Stimulated activated CD8-positive, alpha-beta memory T cell treated with anti-CD3 and anti-CD28 coated beads, Interleukin-2, amount 100 ng/mL, for 48 hours (primary cell): ENCODE measurements at regions not wholly inside any gene's neighbourhood (a gene's known extent, or its start where the extent isn't known, plus 50 kb on each side); places are given as distances from the start of the nearest gene placed in this dataset.
A peak's percentile ranks its signal among the peaks of the same experiment; 100 is the strongest.

Experiments
- DNase-seq, 2 donors: peaks; one replicate each; pipeline ENCODE4 v3.0.0-alpha.2; 2020; ENCODE audit warnings: low read depth in 2 of 2

GRCh38 chr2:136404925-136405324, 287.0 kb upstream of the CXCR4 start:
- DNase-seq = no peak

- no peak for DNase-seq
Observed at GRCh38 chr2:136404176-136404575, 286.2 kb upstream of the CXCR4 start.

- DNase-seq = no peak
Observed at GRCh38 chr2:136402281-136402680, 284.3 kb upstream of the CXCR4 start.

- no peak for DNase-seq
Observed at GRCh38 chr2:136399667-136400289, 281.8 kb upstream of the CXCR4 start.

GRCh38 chr2:136395582-136395981, 277.6 kb upstream of the CXCR4 start:
- DNase-seq = no peak

- DNase-seq = no peak
Observed at GRCh38 chr2:136394136-136395060, 276.4 kb upstream of the CXCR4 start.

- DNase-seq = no peak
Observed at GRCh38 chr2:136393514-136393913, 275.6 kb upstream of the CXCR4 start.

- no peak for DNase-seq
Observed at GRCh38 chr2:136392897-136393505, 275.1 kb upstream of the CXCR4 start.

GRCh38 chr2:136389809-136390208, 271.9 kb upstream of the CXCR4 start:
- DNase-seq = no peak

- DNase-seq = no peak
Observed at GRCh38 chr2:136386046-136386445, 268.1 kb upstream of the CXCR4 start.

- no peak for DNase-seq
Observed at GRCh38 chr2:136384531-136385303, 266.8 kb upstream of the CXCR4 start.

GRCh38 chr2:136383167-136383566, 265.2 kb upstream of the CXCR4 start:
- DNase-seq = no peak

GRCh38 chr2:136381722-136382633, 264.0 kb upstream of the CXCR4 start:
- DNase-seq = peak; percentile 45 to 71

GRCh38 chr2:136381245-136381644, 263.3 kb upstream of the CXCR4 start:
- DNase-seq = no peak

GRCh38 chr2:136378712-136379595, 261.0 kb upstream of the CXCR4 start:
- DNase-seq = peak; percentile 47 to 63

GRCh38 chr2:136377423-136378382, 259.8 kb upstream of the CXCR4 start:
- no peak for DNase-seq

GRCh38 chr2:136376798-136377211, 258.9 kb upstream of the CXCR4 start:
- DNase-seq = no peak

GRCh38 chr2:136376211-136376610, 258.3 kb upstream of the CXCR4 start:
- no peak for DNase-seq
